GM13977 (cell line): ENCODE measurements at regions not wholly inside any gene's neighbourhood (a gene's known extent, or its start where the extent isn't known, plus 50 kb on each side); places are given as distances from the start of the nearest gene placed in this dataset.

Experiments used
- DNase-seq: peaks from one replicate; pipeline ENCODE4 v3.0.0; 2012; ENCODE audit warnings: low spot score
- CTCF ChIP-seq: IDR thresholded peaks from 2 replicates; pipeline ENCODE4 v1.5.1; 2012; ENCODE audit warnings: mild to moderate bottlenecking, control low read depth; ENCODE audit not compliant: insufficient read depth; ENCODE audit errors: extremely low read depth, missing control alignments
- in situ Hi-C: fragments of 300-500 bp; cut with MboI; formaldehyde crosslinking; loops from one replicate; pipeline ENCODE4 v1.12.0; 2022; ENCODE audit warnings: low sequenced_read_pairs, low pct_unique_long_range_greater_than_20kb, mixed read lengths, inconsistent platforms; ENCODE audit not compliant: unreplicated experiment

DNA sequence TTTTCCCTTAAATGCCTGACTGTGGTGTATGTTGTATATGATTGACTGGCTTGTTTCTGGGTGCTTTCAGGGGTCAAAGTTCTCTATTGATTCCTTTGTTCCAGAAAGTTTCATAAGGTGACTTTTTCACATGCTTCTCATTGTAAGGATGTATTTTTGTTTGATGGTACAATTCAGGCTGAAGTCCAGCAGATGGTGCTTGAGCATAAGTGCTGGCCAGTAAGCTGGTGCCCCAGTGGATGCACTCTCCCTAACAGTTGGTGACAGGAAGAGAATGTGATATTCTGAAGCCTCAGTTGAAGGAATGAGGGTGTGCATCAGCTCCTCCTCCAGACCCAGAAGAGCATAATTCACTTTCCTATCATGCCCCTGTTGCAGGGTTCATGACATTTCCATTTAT, 1941.6 kb upstream of the PRR20A start:
- no peak for DNase-seq
- in situ Hi-C loops = no loop called here
- peak; percentile 8 for TF ChIP-seq CTCF

DNA sequence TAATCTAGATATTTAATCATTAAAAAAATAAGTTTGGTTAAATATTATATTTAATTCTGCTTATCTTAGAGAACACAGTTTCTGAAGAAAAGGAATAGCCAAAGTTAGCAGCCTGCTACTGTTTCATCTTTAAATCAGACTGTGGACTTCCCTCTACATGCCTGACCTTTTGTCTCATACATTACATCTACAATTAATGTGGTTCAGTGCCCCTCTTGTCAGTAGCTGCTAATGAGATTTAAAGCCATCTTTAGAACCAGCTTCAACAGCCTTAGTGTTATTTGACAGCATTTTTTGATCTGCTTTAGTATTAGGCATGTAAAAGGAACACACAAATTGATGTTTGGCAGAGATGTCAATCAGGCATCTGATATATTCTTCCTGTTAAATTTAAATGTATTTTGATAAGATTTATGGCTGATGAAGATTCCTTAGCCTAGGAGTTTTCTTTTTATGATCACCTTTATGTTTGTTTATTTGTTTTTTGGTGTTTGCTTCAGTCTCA, 1925.8 kb upstream of the PRR20A start:
- in situ Hi-C loops = no loop called here
- TF ChIP-seq CTCF = no peak
- no peak for DNase-seq

DNA sequence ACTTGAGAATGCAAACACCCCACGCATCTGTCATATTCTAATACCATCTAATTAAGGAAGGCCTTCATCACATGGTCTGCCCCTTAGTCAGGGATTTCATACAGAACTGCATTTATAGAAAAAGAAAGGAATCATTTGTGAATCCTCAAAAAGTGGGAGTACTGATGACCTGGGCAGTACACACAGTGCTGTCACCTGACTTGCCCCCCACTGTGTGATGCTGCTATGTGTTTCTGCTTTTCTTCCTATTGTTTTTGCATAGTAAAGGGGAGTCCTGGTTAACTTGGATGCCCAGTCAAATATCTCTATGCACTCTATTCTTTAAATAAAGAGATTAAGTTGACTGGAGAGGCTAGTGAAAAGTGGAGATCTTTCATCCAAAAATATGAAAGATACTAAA, 1921.2 kb upstream of the PRR20A start:
- in situ Hi-C loops = no loop called here
- no peak for DNase-seq
- no peak for TF ChIP-seq CTCF

GRCh38 chr13:55229906-55230569, 1910.7 kb upstream of the PRR20A start:
- no peak for DNase-seq
- in situ Hi-C loops = no loop called here

GRCh38 chr13:55230570-55230908, 1910.2 kb upstream of the PRR20A start:
- in situ Hi-C loops = no loop called here
- DNase-seq = no peak
- TF ChIP-seq CTCF = no peak

More at GRCh38 chr13:55229906-55230569, 1910.7 kb upstream of the PRR20A start:
- no peak for TF ChIP-seq CTCF

GRCh38 chr13:55234311-55234710, 1906.4 kb upstream of the PRR20A start:
- in situ Hi-C loops = no loop called here
- no peak for DNase-seq
- TF ChIP-seq CTCF = no peak
